Mesenchymal stem cell (in vitro differentiated cells and primary cell): ENCODE measurements at regions not wholly inside any gene's neighbourhood (a gene's known extent, or its start where the extent isn't known, plus 50 kb on each side); places are given as distances from the start of the nearest gene placed in this dataset.

Experiments
- DNase-seq: peaks from one replicate; pipeline ENCODE4 v3.0.0-alpha.2; 2013
- H2AFZ ChIP-seq: one replicate; pipeline ENCODE4 v1.6.1; 2013; ENCODE audit warnings: low read depth, mild to moderate bottlenecking, control low read depth, inconsistent platforms, low read length, moderate library complexity
- H2AK5ac ChIP-seq: 2 replicates; pipeline ENCODE4 v1.6.1; 2013; ENCODE audit warnings: low read length, moderate library complexity, mild to moderate bottlenecking, inconsistent platforms; ENCODE audit not compliant: severe bottlenecking
- H2BK120ac ChIP-seq: one replicate; pipeline ENCODE4 v1.6.1; 2013; ENCODE audit warnings: low read depth, mild to moderate bottlenecking, inconsistent platforms, low read length, moderate library complexity
- H2BK12ac ChIP-seq, 2 experiments: one replicate each; pipeline ENCODE4 v1.6.1; 2013; ENCODE audit warnings: inconsistent platforms in 2 of 2, low read length in 2 of 2, mild to moderate bottlenecking in 2 of 2, moderate library complexity in 2 of 2, control low read depth in 1 of 2
- H2BK15ac ChIP-seq: one replicate; pipeline ENCODE4 v1.6.1; 2013; ENCODE audit warnings: mild to moderate bottlenecking, low read depth, inconsistent platforms; ENCODE audit not compliant: poor library complexity, severe bottlenecking
- H2BK5ac ChIP-seq: 2 replicates; pipeline ENCODE4 v1.6.1; 2013; ENCODE audit warnings: low read depth, mild to moderate bottlenecking, low read length, control low read depth, inconsistent platforms; ENCODE audit not compliant: poor library complexity, severe bottlenecking
- H3K14ac ChIP-seq, 2 experiments: one replicate each; pipeline ENCODE4 v1.6.1; 2013; ENCODE audit warnings: inconsistent platforms in 2 of 2, low read length in 2 of 2, control low read depth in 1 of 2, mild to moderate bottlenecking in 1 of 2, moderate library complexity in 1 of 2
- H3K18ac ChIP-seq, 2 experiments: one replicate each; pipeline ENCODE4 v1.6.1; 2013; ENCODE audit warnings: inconsistent platforms in 2 of 2, low read length in 2 of 2, control low read depth in 1 of 2, low read depth in 1 of 2, mild to moderate bottlenecking in 1 of 2
- H3K23ac ChIP-seq, 2 experiments: one replicate each; pipeline ENCODE4 v1.6.1; 2013; ENCODE audit warnings: inconsistent platforms in 2 of 2, low read length in 2 of 2, mild to moderate bottlenecking in 2 of 2, moderate library complexity in 2 of 2, control low read depth in 1 of 2
- H3K27ac ChIP-seq: 2 replicates; pipeline ENCODE4 v1.5.1; 2013; ENCODE audit warnings: mild to moderate bottlenecking, moderate library complexity, low read length, control low read depth, inconsistent platforms; ENCODE audit not compliant: poor library complexity, severe bottlenecking
- H3K27me3 ChIP-seq, 2 experiments: 2 replicates each; pipeline versions ENCODE4 v1.6.1 to v1.7.0; 2013; ENCODE audit warnings: low read length in 2 of 2, mild to moderate bottlenecking in 2 of 2, moderate library complexity in 2 of 2, control low read depth in 1 of 2, inconsistent platforms in 1 of 2; ENCODE audit not compliant: control insufficient read depth in 1 of 2, insufficient read depth in 1 of 2
- H3K36me3 ChIP-seq, 2 experiments: 2 replicates each; pipeline versions ENCODE4 v1.6.1 to v1.7.0; 2013; ENCODE audit warnings: low read length in 2 of 2, control low read depth in 1 of 2, inconsistent platforms in 1 of 2, low read depth in 1 of 2, mild to moderate bottlenecking in 1 of 2; ENCODE audit not compliant: insufficient read depth in 2 of 2, control insufficient read depth in 1 of 2
- H3K4ac ChIP-seq, 2 experiments: one replicate each; pipeline ENCODE4 v1.6.1; 2013; ENCODE audit warnings: inconsistent platforms in 2 of 2, low read length in 2 of 2, mild to moderate bottlenecking in 2 of 2, moderate library complexity in 2 of 2, control low read depth in 1 of 2, low read depth in 1 of 2
- H3K4me1 ChIP-seq: 2 replicates; pipeline ENCODE4 v1.6.1; 2013; ENCODE audit warnings: low read depth, low read length, control low read depth; ENCODE audit not compliant: control insufficient read depth, insufficient read depth
- H3K4me2 ChIP-seq: 2 replicates; pipeline ENCODE4 v1.6.1; 2013; ENCODE audit warnings: low read length, mild to moderate bottlenecking, inconsistent platforms; ENCODE audit not compliant: poor library complexity, severe bottlenecking
- H3K4me3 ChIP-seq, 2 experiments: 2 replicates each; pipeline versions ENCODE4 v1.5.1 to v1.7.0; 2013; ENCODE audit warnings: low read length in 2 of 2, mild to moderate bottlenecking in 2 of 2, control low read depth in 1 of 2, low read depth in 1 of 2; ENCODE audit not compliant: insufficient read depth in 1 of 2
- H3K79me1 ChIP-seq: replicated peaks from 2 replicates; pipeline ENCODE4 v1.6.1; 2013; ENCODE audit warnings: mild to moderate bottlenecking, control low read depth, low read length, inconsistent platforms; ENCODE audit not compliant: poor library complexity, severe bottlenecking
- H3K9ac ChIP-seq: 2 replicates; pipeline ENCODE4 v1.7.0; 2013; ENCODE audit warnings: mild to moderate bottlenecking, low read length, moderate library complexity
- H3K9me3 ChIP-seq: 2 replicates; pipeline ENCODE4 v1.7.0; 2013; ENCODE audit warnings: mild to moderate bottlenecking, low read length; ENCODE audit not compliant: control insufficient read depth
- H4K8ac ChIP-seq: one replicate; pipeline ENCODE4 v1.6.1; 2013; ENCODE audit warnings: inconsistent platforms, mild to moderate bottlenecking, low read length, moderate library complexity
- H4K91ac ChIP-seq: one replicate; pipeline ENCODE4 v1.6.1; 2013; ENCODE audit warnings: mild to moderate bottlenecking, low read length, inconsistent platforms
- WGBS: methylation state at CpG from one replicate; pipeline ENCODE4 v1.1.7; 2013; ENCODE audit warnings: mixed read lengths; 5-methylcytosine and 5-hydroxymethylcytosine counted together

GRCh38 chr6:119957195-119957594, 607.6 kb upstream of the MAN1A1 start:
- no peak overlapping the region for H3K14ac ChIP-seq
- H2BK15ac ChIP-seq, result no peak overlapping the region
- H3K23ac ChIP-seq, result no peak overlapping the region
- no peak overlapping the region for H4K91ac ChIP-seq
- H3K36me3 ChIP-seq, result no peaks in the 10 kb centered on the region
- H4K8ac ChIP-seq, result no peak overlapping the region
- no peak overlapping the region for H3K27ac ChIP-seq
- H3K4me3 ChIP-seq, result no peak overlapping the region
- 86% methylated on average over 3 of the region's 3 CpGs for WGBS
- no peak overlapping the region for H2BK12ac ChIP-seq
- no peak overlapping the region for H3K18ac ChIP-seq
- no peak overlapping the region for H2BK5ac ChIP-seq
- DNase-seq, result no peak
- H3K4ac ChIP-seq, result no peak overlapping the region
- H3K79me1 ChIP-seq, result no peaks in the 10 kb centered on the region
- no peak overlapping the region for H3K4me2 ChIP-seq
- H2AFZ ChIP-seq, result no peak overlapping the region
- peaks cover 3% of the 10 kb centered on the region for H3K4me1 ChIP-seq
- H3K27me3 ChIP-seq, result no peaks in the 10 kb centered on the region
- no peak overlapping the region for H2AK5ac ChIP-seq
- H2BK120ac ChIP-seq, result no peak overlapping the region
- H3K9me3 ChIP-seq, result no peaks in the 10 kb centered on the region
- H3K9ac ChIP-seq, result no peak overlapping the region

GRCh38 chr6:119952696-119953095, 603.1 kb upstream of the MAN1A1 start:
- H3K18ac ChIP-seq, result no peak overlapping the region
- no peak overlapping the region for H3K27ac ChIP-seq
- no peak overlapping the region for H4K91ac ChIP-seq
- no peak overlapping the region for H2BK120ac ChIP-seq
- no peak overlapping the region for H2AFZ ChIP-seq
- H2BK12ac ChIP-seq, result no peak overlapping the region
- H3K9me3 ChIP-seq, result no peaks in the 10 kb centered on the region
- H3K9ac ChIP-seq, result no peak overlapping the region
- H4K8ac ChIP-seq, result no peak overlapping the region
- no peak overlapping the region for H3K4ac ChIP-seq
- H2BK15ac ChIP-seq, result no peak overlapping the region
- no peak overlapping the region for H3K23ac ChIP-seq
- H2BK5ac ChIP-seq, result no peak overlapping the region
- no peak overlapping the region for H3K4me2 ChIP-seq
- H3K27me3 ChIP-seq, result no peaks in the 10 kb centered on the region
- peaks cover 3% of the 10 kb centered on the region for H3K4me1 ChIP-seq
- H3K36me3 ChIP-seq, result no peaks in the 10 kb centered on the region
- no peaks in the 10 kb centered on the region for H3K79me1 ChIP-seq
- H3K14ac ChIP-seq, result no peak overlapping the region
- no peak overlapping the region for H2AK5ac ChIP-seq
- no peak overlapping the region for H3K4me3 ChIP-seq
- no peak for DNase-seq
- 83% methylated on average over 2 of the region's 3 CpGs for WGBS

- H2BK15ac ChIP-seq, result no peak overlapping the region
- H3K23ac ChIP-seq, result no peak overlapping the region
- H3K36me3 ChIP-seq, result no peaks in the 10 kb centered on the region
- no peaks in the 10 kb centered on the region for H3K27me3 ChIP-seq
- H2AFZ ChIP-seq, result no peak overlapping the region
- no peak overlapping the region for H4K91ac ChIP-seq
- no peak overlapping the region for H3K14ac ChIP-seq
- H3K4me3 ChIP-seq, result no peak overlapping the region
- no peak overlapping the region for H3K4ac ChIP-seq
- no peak overlapping the region for H3K9ac ChIP-seq
- DNase-seq, result no peak
- H2BK5ac ChIP-seq, result no peak overlapping the region
- no peak overlapping the region for H3K18ac ChIP-seq
- no peak overlapping the region for H2AK5ac ChIP-seq
- H3K4me2 ChIP-seq, result no peak overlapping the region
- H2BK120ac ChIP-seq, result no peak overlapping the region
- no peak overlapping the region for H3K27ac ChIP-seq
- H4K8ac ChIP-seq, result no peak overlapping the region
- H3K79me1 ChIP-seq, result no peaks in the 10 kb centered on the region
- no peak overlapping the region for H2BK12ac ChIP-seq
- H3K9me3 ChIP-seq, result no peaks in the 10 kb centered on the region
- H3K4me1 ChIP-seq, result no peaks in the 10 kb centered on the region
Observed at GRCh38 chr6:119950681-119951080, 601.1 kb upstream of the MAN1A1 start.

GRCh38 chr6:119942078-119942752, 592.7 kb upstream of the MAN1A1 start:
- Histone ChIP-seq H3K9ac (no peak overlapping the region), H3K23ac (peak overlapping the region in 1 of 2 experiments; percentile 40), H2BK5ac (no peak overlapping the region), H2AK5ac (no peak overlapping the region), H3K9me3 (peaks cover 6% of the 10 kb centered on the region), H2AFZ (no peak overlapping the region), H2BK15ac (no peak overlapping the region), H2BK12ac (no peak overlapping the region), H3K4me3 (no peak overlapping the region), H3K18ac (no peak overlapping the region), H3K27ac (no peak overlapping the region), H3K4ac (no peak overlapping the region), H2BK120ac (no peak overlapping the region), H3K79me1 (no peaks in the 10 kb centered on the region), H4K91ac (no peak overlapping the region), H3K14ac (peak overlapping the region in 1 of 2 experiments; percentile 41), H3K4me2 (no peak overlapping the region), H4K8ac (no peak overlapping the region), H3K27me3 (no peaks in the 10 kb centered on the region), H3K36me3 (no peaks in the 10 kb centered on the region), H3K4me1 (no peaks in the 10 kb centered on the region)
- 78% methylated on average over 3 of the region's 3 CpGs for WGBS
- DNase-seq, result no peak
